HEK293 (cell line): ENCODE measurements at regions not wholly inside any gene's neighbourhood (a gene's known extent, or its start where the extent isn't known, plus 50 kb on each side); places are given as distances from the start of the nearest gene placed in this dataset.

Source experiments
- CTCF ChIA-PET: fragments of 350-600 bp; formaldehyde crosslinking; extraction: SDS; loops from one replicate; lab custom pipeline; 2021; ENCODE audit warnings: antibody characterized with exemption; lab: Yijun Ruan, JAX
- POLR2A ChIA-PET: fragments of 300-600 bp; formaldehyde crosslinking; extraction: SDS; loops from one replicate; lab custom pipeline; 2020; ENCODE audit warnings: antibody characterized with exemption, inconsistent platforms; lab: Yijun Ruan, JAX
- H3K27ac ChIP-seq: fragments of 200-500 bp; sonication (Bioruptor generic); 2 replicates; pipeline ENCODE4 v1.5.1; 2014; ENCODE audit warnings: low read depth, low read length, control low read depth, inconsistent platforms; ENCODE audit errors: extremely low read depth
- H3K36me3 ChIP-seq, 2 experiments: fragments of 200-500 bp in 1 of 2; sonication (Bioruptor generic) in 1 of 2; 1 replicate in 1 of 2; 2 replicates in 1 of 2; pipeline ENCODE4 v1.5.1; 2014 to 2017; ENCODE audit warnings: inconsistent platforms in 2 of 2, low read length in 2 of 2; ENCODE audit not compliant: control insufficient read depth in 2 of 2, insufficient read depth in 1 of 2
- H3K4me1 ChIP-seq: fragments of 200-500 bp; sonication (Bioruptor generic); 2 replicates; pipeline ENCODE4 v1.5.1; 2014; ENCODE audit warnings: mild to moderate bottlenecking, low read length, inconsistent platforms; ENCODE audit not compliant: control insufficient read depth, insufficient read depth
- H3K4me3 ChIP-seq: 2 replicates; pipeline ENCODE4 v1.5.1; 2011; ENCODE audit warnings: low read depth, mild to moderate bottlenecking, control low read depth, low read length, moderate library complexity
- H3K9me3 ChIP-seq: fragments of 200-500 bp; sonication (Bioruptor generic); 2 replicates; pipeline ENCODE4 v1.5.1; 2014; ENCODE audit warnings: low read depth, low read length, inconsistent platforms; ENCODE audit not compliant: control insufficient read depth, insufficient read depth
- GLIS2 ChIP-seq: fragments of 450-650 bp; formaldehyde crosslinking; IDR thresholded peaks from 2 replicates; pipeline ENCODE4 v1.5.1; 2016; ENCODE audit warnings: missing biosample characterization, missing genetic modification characterization
- MEIS1 ChIP-seq: sonication (generic); formaldehyde crosslinking; IDR thresholded peaks from 2 replicates; pipeline ENCODE4 v1.8.1; 2022; ENCODE audit warnings: missing genetic modification reagents, mild to moderate bottlenecking, borderline replicate concordance
- SP7 ChIP-seq: fragments of 450-650 bp; formaldehyde crosslinking; IDR thresholded peaks from 2 replicates; pipeline ENCODE4 v1.5.1; 2016; ENCODE audit warnings: missing biosample characterization, missing genetic modification characterization
- TRIM28 ChIP-seq: IDR thresholded peaks from 2 replicates; pipeline ENCODE4 v1.6.1; 2011; ENCODE audit warnings: low read length, control low read depth, borderline replicate concordance
- YY2 ChIP-seq: fragments of 450-650 bp; formaldehyde crosslinking; IDR thresholded peaks from 2 replicates; pipeline ENCODE4 v1.5.1; 2016; ENCODE audit warnings: missing biosample characterization, missing genetic modification characterization
- ZBTB20 ChIP-seq: fragments of 450-650 bp; formaldehyde crosslinking; IDR thresholded peaks from 2 replicates; pipeline ENCODE4 v1.5.1; 2016; ENCODE audit warnings: missing biosample characterization, missing genetic modification characterization
- ZFHX2 ChIP-seq: fragments of 450-650 bp; formaldehyde crosslinking; conservative IDR thresholded peaks from 2 replicates; pipeline ENCODE4 v1.5.1; 2016; ENCODE audit warnings: missing biosample characterization, missing genetic modification characterization
- ZFP41 ChIP-seq: fragments of 450-650 bp; formaldehyde crosslinking; IDR thresholded peaks from 2 replicates; pipeline ENCODE4 v1.5.1; 2016; ENCODE audit warnings: missing biosample characterization, missing genetic modification characterization, borderline replicate concordance
- ZNF114 ChIP-seq: fragments of 450-650 bp; formaldehyde crosslinking; IDR thresholded peaks from 2 replicates; pipeline ENCODE4 v1.5.0; 2017; ENCODE audit warnings: missing biosample characterization, missing genetic modification characterization
- ZNF175 ChIP-seq: fragments of 450-650 bp; formaldehyde crosslinking; IDR thresholded peaks from 2 replicates; pipeline ENCODE4 v1.5.1; 2016; ENCODE audit warnings: missing biosample characterization, missing genetic modification characterization
- ZNF214 ChIP-seq: fragments of 450-650 bp; formaldehyde crosslinking; IDR thresholded peaks from 2 replicates; pipeline ENCODE4 v1.5.1; 2017; ENCODE audit warnings: missing biosample characterization, mild to moderate bottlenecking, missing genetic modification characterization, borderline replicate concordance
- ZNF311 ChIP-seq: fragments of 450-650 bp; formaldehyde crosslinking; IDR thresholded peaks from 2 replicates; pipeline ENCODE4 v1.5.1; 2017; ENCODE audit warnings: missing biosample characterization, missing genetic modification characterization, borderline replicate concordance
- ZNF404 ChIP-seq: fragments of 450-650 bp; formaldehyde crosslinking; IDR thresholded peaks from 2 replicates; pipeline ENCODE4 v1.5.1; 2017; ENCODE audit warnings: missing biosample characterization, missing genetic modification characterization
- ZNF423 ChIP-seq: fragments of 450-650 bp; formaldehyde crosslinking; IDR thresholded peaks from 2 replicates; pipeline ENCODE4 v1.5.1; 2016; ENCODE audit warnings: missing biosample characterization, missing genetic modification characterization
- ZNF501 ChIP-seq: fragments of 450-650 bp; formaldehyde crosslinking; IDR thresholded peaks from 2 replicates; pipeline ENCODE4 v1.5.1; 2016; ENCODE audit warnings: missing biosample characterization, missing genetic modification characterization
- ZNF521 ChIP-seq: fragments of 450-650 bp; formaldehyde crosslinking; IDR thresholded peaks from 2 replicates; pipeline ENCODE4 v1.5.1; 2017; ENCODE audit warnings: missing biosample characterization, mild to moderate bottlenecking, missing genetic modification characterization
- ZNF560 ChIP-seq: fragments of 450-650 bp; formaldehyde crosslinking; IDR thresholded peaks from 2 replicates; pipeline ENCODE4 v1.5.1; 2017; ENCODE audit warnings: missing biosample characterization, missing genetic modification characterization, borderline replicate concordance
- ZNF561 ChIP-seq: fragments of 450-650 bp; IDR thresholded peaks from 2 replicates; pipeline ENCODE4 v1.5.1; 2018; ENCODE audit warnings: missing biosample characterization, missing genetic modification characterization, borderline replicate concordance
- ZNF596 ChIP-seq: fragments of 450-650 bp; IDR thresholded peaks from 2 replicates; pipeline ENCODE4 v1.5.0; 2018; ENCODE audit warnings: missing biosample characterization, mild to moderate bottlenecking, missing genetic modification characterization, moderate library complexity
- ZNF610 ChIP-seq: fragments of 450-650 bp; formaldehyde crosslinking; IDR thresholded peaks from 2 replicates; pipeline ENCODE4 v1.5.1; 2016; ENCODE audit warnings: missing biosample characterization, missing genetic modification characterization, borderline replicate concordance
- ZNF664 ChIP-seq: fragments of 450-650 bp; formaldehyde crosslinking; IDR thresholded peaks from 2 replicates; pipeline ENCODE4 v1.5.1; 2016; ENCODE audit warnings: missing biosample characterization, missing genetic modification characterization
- ZNF777 ChIP-seq: fragments of 450-650 bp; formaldehyde crosslinking; IDR thresholded peaks from 2 replicates; pipeline ENCODE4 v1.5.1; 2017; ENCODE audit warnings: missing biosample characterization, missing genetic modification characterization, borderline replicate concordance
- ZNF843 ChIP-seq: fragments of 450-650 bp; formaldehyde crosslinking; IDR thresholded peaks from 2 replicates; pipeline ENCODE4 v1.5.1; 2016; ENCODE audit warnings: missing biosample characterization, missing genetic modification characterization
- TF ChIP-seq, protein P1 (sequence below): fragments of 450-650 bp; formaldehyde crosslinking; IDR thresholded peaks from 2 replicates; pipeline ENCODE4 v1.5.1; 2017; ENCODE audit warnings: missing biosample characterization, missing genetic modification characterization
- TF ChIP-seq, protein P2 (sequence below): fragments of 450-650 bp; formaldehyde crosslinking; IDR thresholded peaks from 2 replicates; pipeline ENCODE4 v1.5.1; 2017; ENCODE audit warnings: missing biosample characterization, missing genetic modification characterization
- TF ChIP-seq, protein P3 (sequence below): fragments of 450-650 bp; formaldehyde crosslinking; IDR thresholded peaks from 2 replicates; pipeline ENCODE4 v1.5.1; 2016; ENCODE audit warnings: missing biosample characterization, missing genetic modification characterization
- TF ChIP-seq, protein P4 (sequence below): fragments of 450-650 bp; formaldehyde crosslinking; IDR thresholded peaks from 2 replicates; pipeline ENCODE4 v1.5.1; 2016; ENCODE audit warnings: missing biosample characterization, missing genetic modification characterization, borderline replicate concordance

DNA sequence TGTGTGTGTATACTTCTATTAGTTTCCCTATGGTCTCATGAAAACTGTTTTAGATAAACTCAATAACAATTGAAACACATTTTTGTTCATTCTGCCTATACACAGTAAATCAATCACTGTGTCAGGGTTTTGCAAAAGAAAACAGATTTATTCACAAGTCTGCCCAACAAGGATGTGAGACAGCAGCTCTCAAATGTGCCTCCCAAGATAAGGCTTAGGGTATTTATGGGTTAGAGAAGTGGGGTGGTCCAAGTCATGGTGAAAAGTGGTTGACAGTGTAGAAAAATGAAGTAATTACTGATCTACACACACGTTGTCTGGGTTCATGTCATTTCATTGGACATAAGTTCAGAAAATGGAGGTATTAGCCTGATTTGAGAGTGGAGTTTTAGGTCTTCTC is 844.6 kb downstream of the SLITRK6 start:
- CTCF ChIA-PET, result interaction anchor here (0.7 kb wide), 1 partner anchor 788 kb away, joined by 3 read pairs; no protein-coding TSS in a partner anchor
- TF ChIP-seq ZNF214 (tag by site-specific recombination), result no peak
- TF ChIP-seq ZFP41, result no peak
- TF ChIP-seq ZNF561 (tag by site-specific recombination), result no peak
- no peak for TF ChIP-seq ZNF777
- no peak for TF ChIP-seq TRIM28
- no peak for TF ChIP-seq ZNF596
- TF ChIP-seq ZNF610, result no peak
- no peak for TF ChIP-seq ZNF560
- no peak overlapping the region for H3K4me3 ChIP-seq
- POLR2A ChIA-PET, result no interaction called here
- H3K36me3 ChIP-seq, result no peaks in the 10 kb centered on the region
- H3K9me3 ChIP-seq, result no peaks in the 10 kb centered on the region
- H3K27ac ChIP-seq, result no peak overlapping the region
- H3K4me1 ChIP-seq, result no peaks in the 10 kb centered on the region

DNA sequence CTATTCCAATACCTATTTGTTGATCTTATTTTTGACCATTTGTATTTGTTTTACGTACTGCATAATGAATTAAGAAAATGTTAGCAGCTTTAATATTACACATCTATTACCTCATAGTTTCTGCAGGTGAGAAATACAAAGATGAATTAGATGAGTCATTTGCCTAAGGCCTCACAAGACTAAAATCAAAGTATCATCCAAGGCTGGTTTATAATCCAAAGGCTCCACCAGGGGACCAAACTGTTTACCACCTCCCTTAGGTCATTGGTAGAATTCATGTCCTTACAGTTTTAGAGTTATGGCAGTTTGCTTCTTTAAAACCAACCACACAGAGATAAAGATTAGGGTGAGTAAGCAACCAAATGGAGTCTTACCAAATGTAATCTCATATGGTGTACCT is 848.1 kb downstream of the SLITRK6 start:
- no peak for TF ChIP-seq ZNF664
- TF ChIP-seq ZNF423 (tag by site-specific recombination), result no peak
- TF ChIP-seq, protein P1, sequence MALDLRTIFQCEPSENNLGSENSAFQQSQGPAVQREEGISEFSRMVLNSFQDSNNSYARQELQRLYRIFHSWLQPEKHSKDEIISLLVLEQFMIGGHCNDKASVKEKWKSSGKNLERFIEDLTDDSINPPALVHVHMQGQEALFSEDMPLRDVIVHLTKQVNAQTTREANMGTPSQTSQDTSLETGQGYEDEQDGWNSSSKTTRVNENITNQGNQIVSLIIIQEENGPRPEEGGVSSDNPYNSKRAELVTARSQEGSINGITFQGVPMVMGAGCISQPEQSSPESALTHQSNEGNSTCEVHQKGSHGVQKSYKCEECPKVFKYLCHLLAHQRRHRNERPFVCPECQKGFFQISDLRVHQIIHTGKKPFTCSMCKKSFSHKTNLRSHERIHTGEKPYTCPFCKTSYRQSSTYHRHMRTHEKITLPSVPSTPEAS (tag by site-specific recombination), result no peak
- TF ChIP-seq GLIS2 (tag by site-specific recombination), result no peak
- TF ChIP-seq ZNF175 (tag by site-specific recombination), result no peak
- TF ChIP-seq YY2 (tag by site-specific recombination), result no peak
- TF ChIP-seq MEIS1, result no peak
- no peak for TF ChIP-seq ZFHX2
- TF ChIP-seq ZNF521 (tag by site-specific recombination), result no peak
- no peak for TF ChIP-seq ZNF311 (tag by site-specific recombination)
- TF ChIP-seq, protein P2, sequence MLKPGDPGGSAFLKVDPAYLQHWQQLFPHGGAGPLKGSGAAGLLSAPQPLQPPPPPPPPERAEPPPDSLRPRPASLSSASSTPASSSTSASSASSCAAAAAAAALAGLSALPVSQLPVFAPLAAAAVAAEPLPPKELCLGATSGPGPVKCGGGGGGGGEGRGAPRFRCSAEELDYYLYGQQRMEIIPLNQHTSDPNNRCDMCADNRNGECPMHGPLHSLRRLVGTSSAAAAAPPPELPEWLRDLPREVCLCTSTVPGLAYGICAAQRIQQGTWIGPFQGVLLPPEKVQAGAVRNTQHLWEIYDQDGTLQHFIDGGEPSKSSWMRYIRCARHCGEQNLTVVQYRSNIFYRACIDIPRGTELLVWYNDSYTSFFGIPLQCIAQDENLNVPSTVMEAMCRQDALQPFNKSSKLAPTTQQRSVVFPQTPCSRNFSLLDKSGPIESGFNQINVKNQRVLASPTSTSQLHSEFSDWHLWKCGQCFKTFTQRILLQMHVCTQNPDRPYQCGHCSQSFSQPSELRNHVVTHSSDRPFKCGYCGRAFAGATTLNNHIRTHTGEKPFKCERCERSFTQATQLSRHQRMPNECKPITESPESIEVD (tag by site-specific recombination), result no peak
- TF ChIP-seq ZNF404 (tag by site-specific recombination), result no peak
- TF ChIP-seq ZBTB20 (tag by site-specific recombination), result no peak
- TF ChIP-seq, protein P3, sequence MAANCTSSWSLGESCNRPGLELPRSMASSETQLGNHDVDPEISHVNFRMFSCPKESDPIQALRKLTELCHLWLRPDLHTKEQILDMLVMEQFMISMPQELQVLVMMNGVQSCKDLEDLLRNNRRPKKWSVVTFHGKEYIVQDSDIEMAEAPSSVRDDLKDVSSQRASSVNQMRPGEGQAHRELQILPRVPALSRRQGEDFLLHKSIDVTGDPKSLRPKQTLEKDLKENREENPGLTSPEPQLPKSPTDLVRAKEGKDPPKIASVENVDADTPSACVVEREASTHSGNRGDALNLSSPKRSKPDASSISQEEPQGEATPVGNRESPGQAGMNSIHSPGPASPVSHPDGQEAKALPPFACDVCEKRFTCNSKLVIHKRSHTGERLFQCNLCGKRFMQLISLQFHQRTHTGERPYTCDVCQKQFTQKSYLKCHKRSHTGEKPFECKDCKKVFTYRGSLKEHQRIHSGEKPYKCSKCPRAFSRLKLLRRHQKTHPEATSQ (tag by site-specific recombination), result no peak
- TF ChIP-seq, protein P4, sequence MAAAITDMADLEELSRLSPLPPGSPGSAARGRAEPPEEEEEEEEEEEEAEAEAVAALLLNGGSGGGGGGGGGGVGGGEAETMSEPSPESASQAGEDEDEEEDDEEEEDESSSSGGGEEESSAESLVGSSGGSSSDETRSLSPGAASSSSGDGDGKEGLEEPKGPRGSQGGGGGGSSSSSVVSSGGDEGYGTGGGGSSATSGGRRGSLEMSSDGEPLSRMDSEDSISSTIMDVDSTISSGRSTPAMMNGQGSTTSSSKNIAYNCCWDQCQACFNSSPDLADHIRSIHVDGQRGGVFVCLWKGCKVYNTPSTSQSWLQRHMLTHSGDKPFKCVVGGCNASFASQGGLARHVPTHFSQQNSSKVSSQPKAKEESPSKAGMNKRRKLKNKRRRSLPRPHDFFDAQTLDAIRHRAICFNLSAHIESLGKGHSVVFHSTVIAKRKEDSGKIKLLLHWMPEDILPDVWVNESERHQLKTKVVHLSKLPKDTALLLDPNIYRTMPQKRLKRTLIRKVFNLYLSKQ (tag by site-specific recombination), result no peak
- TF ChIP-seq ZNF843, result no peak
- TF ChIP-seq SP7 (tag by site-specific recombination), result no peak
- no peak for TF ChIP-seq ZNF114
- TF ChIP-seq ZNF501, result no peak
- Histone ChIP-seq H3K36me3 (no peaks in the 10 kb centered on the region), H3K9me3 (no peaks in the 10 kb centered on the region), H3K27ac (no peak overlapping the region), H3K4me3 (no peak overlapping the region), H3K4me1 (no peaks in the 10 kb centered on the region)
- CTCF ChIA-PET, result no interaction called here
- POLR2A ChIA-PET, result no interaction called here
